Uterus (tissue), 2 donors: ENCODE measurements at regions not wholly inside any gene's neighbourhood (a gene's known extent, or its start where the extent isn't known, plus 50 kb on each side); places are given as distances from the start of the nearest gene placed in this dataset.

Source experiments
- CTCF ChIP-seq, 4 experiments: fragments of 200-600 bp in 2 of 4; fragments of 450-650 bp in 2 of 4; sonication (generic) in 2 of 4; IDR thresholded peaks; one replicate each; pipeline ENCODE4 v1.5.1; 2016 to 2019; ENCODE audit warnings: antibody characterized with exemption in 4 of 4, mild to moderate bottlenecking in 2 of 4, moderate library complexity in 1 of 4
- POLR2A ChIP-seq, 2 donors: fragments of 450-650 bp; IDR thresholded peaks; one replicate each; pipeline ENCODE4 v1.6.1; 2016; ENCODE audit warnings: antibody characterized with exemption in 2 of 2, mild to moderate bottlenecking in 1 of 2, moderate library complexity in 1 of 2

GRCh38 chr4:141563723-141564122, 72.7 kb upstream of the IL15 start:
- TF ChIP-seq CTCF (IDR thresholded peaks at IDR 0.05) = no peak
- TF ChIP-seq POLR2A (IDR thresholded peaks at IDR 0.05) = no peak
